ENCODE measurements at regions not wholly inside any gene's neighbourhood (a gene's known extent, or its start where the extent isn't known, plus 50 kb on each side); places are given as distances from the start of the nearest gene placed in this dataset.

GRCh38 chr10:80025281-80025680 is 53.2 kb upstream of the TMEM254 start:
- dilution Hi-C loops (cut with HindIII; ENCODE audit: low sequenced_read_pairs, unreplicated experiment) (no loop called here), in situ Hi-C loops (cut with MboI; ENCODE audit: low sequenced_read_pairs) (no loop called here), intact Hi-C loops (cut with micrococcal nuclease) (no loop called here)
- CTCF ChIA-PET, result interaction anchor here (1.7 kb wide), 1 partner anchor 22 kb away, joined by 4 read pairs; no protein-coding TSS in a partner anchor
- Histone ChIP-seq H2BK5ac (ENCODE audit: low read depth, low read length, poor library complexity, severe bottlenecking) (no peak overlapping the region), H3K56ac (ENCODE audit: extremely low read depth, insufficient read depth, low read length) (no peak overlapping the region), H3K9ac (ENCODE audit: low read depth, low read length) (no peak overlapping the region), H3K9me1 (ENCODE audit: insufficient read depth, low read length) (no peaks in the 10 kb centered on the region), H3K27ac (ENCODE audit: insufficient read depth, low read length) (no peak overlapping the region), H3K18ac (ENCODE audit: low read depth, low read length) (no peak overlapping the region), H4K5ac (ENCODE audit: low read depth, low read length) (no peak overlapping the region), H2BK15ac (ENCODE audit: low read depth, low read length) (no peak overlapping the region), H4K91ac (ENCODE audit: insufficient read depth, low read depth, low read length) (no peak overlapping the region), H4K8ac (ENCODE audit: low read depth in 2 of 2, low read length in 2 of 2) (no peak overlapping the region), H3K9me3 (ENCODE audit: control insufficient read depth, insufficient read depth, low read length) (no peaks in the 10 kb centered on the region), H3K27me3 (ENCODE audit: control insufficient read depth, insufficient read depth, low read length) (no peaks in the 10 kb centered on the region), H2AK5ac (ENCODE audit: low read depth, low read length) (no peak overlapping the region), H2BK20ac (ENCODE audit: low read depth, low read length) (no peak overlapping the region), H2BK120ac (ENCODE audit: low read depth, low read length) (no peak overlapping the region), H3K14ac (replicated peaks; ENCODE audit: low read depth, low read length) (no peak overlapping the region), H4K20me1 (ENCODE audit: insufficient read depth, low read length) (no peaks in the 10 kb centered on the region), H3K4me3 (ENCODE audit: insufficient read depth, low read depth, low read length) (no peak overlapping the region), H3K4ac (ENCODE audit: low read depth, low read length) (no peak overlapping the region), H3K23ac (ENCODE audit: low read depth, low read length) (no peak overlapping the region), H3K79me1 (ENCODE audit: low read depth in 1 of 2, low read length in 2 of 2) (no peaks in the 10 kb centered on the region), H3K4me1 (ENCODE audit: control insufficient read depth, insufficient read depth, low read length) (no peaks in the 10 kb centered on the region), H2AFZ (replicated peaks; ENCODE audit: low read length, poor library complexity) (no peak overlapping the region), H3K4me2 (ENCODE audit: low read depth, low read length) (no peak overlapping the region), H3K36me3 (ENCODE audit: control insufficient read depth, insufficient read depth, low read length) (no peaks in the 10 kb centered on the region), H2AK9ac (replicated peaks; ENCODE audit: low read depth, low read length, poor library complexity) (no peak overlapping the region)
- no CpG with 5 or more reads among the region's 2 CpGs for WGBS, 2 experiments (ENCODE audit: extremely low coverage in 2 of 2, insufficient read length in 1 of 2)
- POLR2A ChIA-PET (ENCODE audit: unreplicated experiment), result no interaction called here
- no peak for ATAC-seq (ENCODE audit: low read depth)
- DNase-seq, result no peak
- no peak for TF ChIP-seq MXI1 (IDR thresholded peaks at IDR 0.05; ENCODE audit: borderline replicate concordance, low read depth, low read length)
- TF ChIP-seq ELK1 (IDR thresholded peaks at IDR 0.05; ENCODE audit: borderline replicate concordance, low read depth, low read length), result no peak
- TF ChIP-seq USF2 (IDR thresholded peaks at IDR 0.05; ENCODE audit: low read depth, low read length), result no peak; the same call in 1 of the 2 replicates
- TF ChIP-seq RAD21 (IDR thresholded peaks at IDR 0.05; ENCODE audit: low read length), result no peak
- no peak for TF ChIP-seq NFE2L2 (IDR thresholded peaks at IDR 0.05; ENCODE audit: low read depth, low read length)
- no peak for TF ChIP-seq POLR2A (IDR thresholded peaks at IDR 0.05; ENCODE audit: low read depth, low read length)
- no peak for TF ChIP-seq MAFK (IDR thresholded peaks at IDR 0.05; ENCODE audit: low read depth, low read length)
- TF ChIP-seq RFX5 (IDR thresholded peaks at IDR 0.05; ENCODE audit: low read depth, low read length), result no peak
- TF ChIP-seq RCOR1 (IDR thresholded peaks at IDR 0.05; ENCODE audit: insufficient replicate concordance, low read length), result no peak
- no peak for TF ChIP-seq CHD1 (IDR thresholded peaks at IDR 0.05; ENCODE audit: low read depth, low read length)
- no peak for TF ChIP-seq CEBPB (IDR thresholded peaks at IDR 0.05; ENCODE audit: low read depth, low read length)
- no peak for TF ChIP-seq SMC3 (IDR thresholded peaks at IDR 0.05; ENCODE audit: low read depth, low read length)
- no peak for TF ChIP-seq CTCF (conservative IDR thresholded peaks at IDR 0.05; ENCODE audit: low read depth, low read length)
- no TSS peak for BruUV-seq (replicated peaks)
